ENCODE measurements at regions not wholly inside any gene's neighbourhood (a gene's known extent, or its start where the extent isn't known, plus 50 kb on each side); places are given as distances from the start of the nearest gene placed in this dataset.

GRCh38 chr13:63554157-63554556 lies 2138.5 kb upstream of the PCDH20 start:
- Histone ChIP-seq H3K4me3 (ENCODE audit: low read length) (no peak overlapping the region), H3K9me3 (ENCODE audit: insufficient read depth, low read depth, low read length) (no peaks in the 10 kb centered on the region)

GRCh38 chr13:63551731-63552130 lies 2136.1 kb upstream of the PCDH20 start:
- no peaks in the 10 kb centered on the region for H3K27me3 ChIP-seq (ENCODE audit: insufficient read depth, low read length)
- H3K36me3 ChIP-seq (ENCODE audit: insufficient read depth, low read depth, low read length), result no peaks in the 10 kb centered on the region
- no peaks in the 10 kb centered on the region for H3K9me3 ChIP-seq (ENCODE audit: insufficient read depth, low read depth, low read length)
- no peak overlapping the region for H3K27ac ChIP-seq (ENCODE audit: low read length)
- H3K4me3 ChIP-seq (ENCODE audit: low read length), result no peak overlapping the region
- H3K9ac ChIP-seq (ENCODE audit: low read depth, low read length), result no peak overlapping the region
- no peaks in the 10 kb centered on the region for H3K4me1 ChIP-seq (ENCODE audit: insufficient read depth, low read length)

More at GRCh38 chr13:63554157-63554556, 2138.5 kb upstream of the PCDH20 start:
- Histone ChIP-seq H3K4me1 (ENCODE audit: insufficient read depth, low read length) (no peaks in the 10 kb centered on the region), H3K27ac (ENCODE audit: low read length) (no peak overlapping the region), H3K9ac (ENCODE audit: low read depth, low read length) (no peak overlapping the region), H3K27me3 (ENCODE audit: insufficient read depth, low read length) (no peaks in the 10 kb centered on the region), H3K36me3 (ENCODE audit: insufficient read depth, low read depth, low read length) (no peaks in the 10 kb centered on the region)

DNA sequence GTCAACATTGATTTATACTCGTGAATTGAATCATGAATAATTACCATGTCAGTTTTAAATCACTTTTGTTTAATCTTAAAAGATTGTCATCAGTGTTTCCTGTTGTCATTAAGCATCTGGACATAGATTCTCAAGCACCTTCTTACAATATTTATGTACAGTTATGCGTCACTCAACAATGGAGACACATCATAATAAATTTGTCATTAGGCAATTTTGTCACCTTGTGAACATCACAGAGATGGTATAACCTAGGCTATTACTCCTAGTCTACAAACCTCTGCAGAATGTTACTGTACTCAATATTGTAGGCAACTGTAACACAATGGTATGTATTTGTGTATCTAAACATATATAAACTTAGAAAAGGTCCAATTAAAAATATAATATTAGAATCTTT lies 2130.9 kb upstream of the PCDH20 start:
- H3K36me3 ChIP-seq (ENCODE audit: insufficient read depth, low read depth, low read length), result no peaks in the 10 kb centered on the region
- H3K4me1 ChIP-seq (ENCODE audit: insufficient read depth, low read length), result no peaks in the 10 kb centered on the region; the same call in 1 of the 2 replicates
- no peak overlapping the region for H3K27ac ChIP-seq (ENCODE audit: low read length)
- no peak overlapping the region for H3K4me3 ChIP-seq (ENCODE audit: low read length)
- H3K9ac ChIP-seq (ENCODE audit: low read depth, low read length), result no peak overlapping the region
- H3K27me3 ChIP-seq (ENCODE audit: insufficient read depth, low read length), result peaks cover 24% of the 10 kb centered on the region
- H3K9me3 ChIP-seq (ENCODE audit: insufficient read depth, low read depth, low read length), result no peaks in the 10 kb centered on the region

DNA sequence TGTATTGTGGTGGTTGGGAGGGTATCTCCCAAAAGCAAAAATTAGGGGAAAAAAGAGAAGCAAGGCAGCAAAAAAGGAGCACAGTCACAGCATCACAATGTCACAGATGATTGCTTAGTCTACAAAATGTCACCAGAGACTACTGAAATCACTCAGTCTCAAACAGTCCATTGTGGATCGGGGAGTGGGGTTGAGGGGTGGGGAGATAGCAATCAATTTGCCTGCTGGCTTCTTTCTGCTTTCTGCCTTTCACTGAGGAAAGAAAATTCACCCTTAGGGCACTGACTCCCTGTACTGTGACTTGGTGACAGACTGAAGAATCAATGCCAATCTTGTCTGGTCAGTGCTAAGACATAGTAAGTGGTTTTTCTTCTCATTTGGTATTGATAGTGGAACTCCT lies 2127.1 kb upstream of the PCDH20 start:
- Histone ChIP-seq H3K27ac (ENCODE audit: low read length) (no peak overlapping the region), H3K4me1 (ENCODE audit: insufficient read depth, low read length) (peaks cover 4% of the 10 kb centered on the region; the same call in 1 of the 2 replicates), H3K9me3 (ENCODE audit: insufficient read depth, low read depth, low read length) (no peaks in the 10 kb centered on the region), H3K9ac (ENCODE audit: low read depth, low read length) (no peak overlapping the region), H3K36me3 (ENCODE audit: insufficient read depth, low read depth, low read length) (no peaks in the 10 kb centered on the region), H3K4me3 (ENCODE audit: low read length) (no peak overlapping the region), H3K27me3 (ENCODE audit: insufficient read depth, low read length) (peaks cover 45% of the 10 kb centered on the region)

- peaks cover 45% of the 10 kb centered on the region for H3K27me3 ChIP-seq (ENCODE audit: insufficient read depth, low read length)
Measured at GRCh38 chr13:63541336-63541735, 2125.7 kb upstream of the PCDH20 start.

GRCh38 chr13:63540061-63540460 lies 2124.4 kb upstream of the PCDH20 start:
- Histone ChIP-seq H3K9me3 (ENCODE audit: insufficient read depth, low read depth, low read length) (no peaks in the 10 kb centered on the region), H3K4me1 (ENCODE audit: insufficient read depth, low read length) (peaks cover 4% of the 10 kb centered on the region; the same call in 1 of the 2 replicates), H3K27me3 (ENCODE audit: insufficient read depth, low read length) (peaks cover 45% of the 10 kb centered on the region), H3K36me3 (ENCODE audit: insufficient read depth, low read depth, low read length) (no peaks in the 10 kb centered on the region), H3K27ac (ENCODE audit: low read length) (no peak overlapping the region), H3K4me3 (ENCODE audit: low read length) (no peak overlapping the region), H3K9ac (ENCODE audit: low read depth, low read length) (no peak overlapping the region)

More at GRCh38 chr13:63541336-63541735, 2125.7 kb upstream of the PCDH20 start:
- no peaks in the 10 kb centered on the region for H3K36me3 ChIP-seq (ENCODE audit: insufficient read depth, low read depth, low read length)
- H3K4me1 ChIP-seq (ENCODE audit: insufficient read depth, low read length), result peaks cover 4% of the 10 kb centered on the region; the same call in 1 of the 2 replicates
- no peaks in the 10 kb centered on the region for H3K9me3 ChIP-seq (ENCODE audit: insufficient read depth, low read depth, low read length)
- no peak overlapping the region for H3K4me3 ChIP-seq (ENCODE audit: low read length)
- no peak overlapping the region for H3K9ac ChIP-seq (ENCODE audit: low read depth, low read length)
- H3K27ac ChIP-seq (ENCODE audit: low read length), result no peak overlapping the region

- no peaks in the 10 kb centered on the region for H3K9me3 ChIP-seq (ENCODE audit: insufficient read depth, low read depth, low read length)
- no peak overlapping the region for H3K27ac ChIP-seq (ENCODE audit: low read length)
- no peaks in the 10 kb centered on the region for H3K4me1 ChIP-seq (ENCODE audit: insufficient read depth, low read length)
- H3K27me3 ChIP-seq (ENCODE audit: insufficient read depth, low read length), result no peaks in the 10 kb centered on the region
- H3K9ac ChIP-seq (ENCODE audit: low read depth, low read length), result no peak overlapping the region
- H3K4me3 ChIP-seq (ENCODE audit: low read length), result no peak overlapping the region
- no peaks in the 10 kb centered on the region for H3K36me3 ChIP-seq (ENCODE audit: insufficient read depth, low read depth, low read length)
Measured at GRCh38 chr13:63517371-63517770, 2101.7 kb upstream of the PCDH20 start.

DNA sequence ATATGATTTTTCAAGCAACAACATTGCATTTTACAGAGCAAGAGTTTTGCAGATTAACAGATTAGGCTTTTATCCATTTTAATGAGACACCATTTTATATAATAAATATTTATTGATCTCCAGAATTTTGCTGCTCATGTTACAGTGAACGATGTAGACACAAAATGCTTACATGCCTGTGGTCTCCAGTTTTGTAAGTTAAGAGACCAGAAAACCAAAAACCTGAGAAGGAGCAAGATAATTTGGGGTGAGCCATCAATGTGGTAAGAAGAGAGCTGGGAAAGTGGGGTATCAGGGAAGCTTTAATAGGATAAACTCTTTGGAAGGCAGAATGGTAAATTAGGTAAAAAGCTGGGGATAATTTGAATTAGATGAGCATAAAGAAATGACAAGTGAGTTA lies 2100.5 kb upstream of the PCDH20 start:
- no peaks in the 10 kb centered on the region for H3K27me3 ChIP-seq (ENCODE audit: insufficient read depth, low read length)
- no peaks in the 10 kb centered on the region for H3K36me3 ChIP-seq (ENCODE audit: insufficient read depth, low read depth, low read length)
- H3K4me1 ChIP-seq (ENCODE audit: insufficient read depth, low read length), result no peaks in the 10 kb centered on the region
- no peak overlapping the region for H3K9ac ChIP-seq (ENCODE audit: low read depth, low read length)
- H3K9me3 ChIP-seq (ENCODE audit: insufficient read depth, low read depth, low read length), result no peaks in the 10 kb centered on the region
- no peak overlapping the region for H3K4me3 ChIP-seq (ENCODE audit: low read length)
- no peak overlapping the region for H3K27ac ChIP-seq (ENCODE audit: low read length)

DNA sequence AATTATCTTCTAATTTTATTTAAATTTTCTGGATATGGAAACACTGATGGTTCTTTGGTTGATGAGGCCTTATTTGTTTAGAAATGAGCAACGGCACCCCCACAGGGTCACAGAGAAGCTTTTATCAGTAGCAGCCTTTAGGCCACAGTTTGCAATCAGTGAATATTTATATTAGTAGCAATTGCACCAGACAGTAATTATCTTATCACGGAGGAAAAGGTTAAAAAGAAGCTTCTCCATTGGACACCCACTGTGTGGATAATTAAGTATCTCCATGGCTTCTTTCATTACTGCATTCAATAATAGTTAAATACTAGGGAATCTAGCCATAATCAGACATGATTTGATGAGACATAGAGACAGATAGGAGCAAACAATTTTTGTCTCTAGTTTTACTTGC lies 2099.2 kb upstream of the PCDH20 start:
- no peak overlapping the region for H3K9ac ChIP-seq (ENCODE audit: low read depth, low read length)
- H3K9me3 ChIP-seq (ENCODE audit: insufficient read depth, low read depth, low read length), result no peaks in the 10 kb centered on the region
- H3K4me1 ChIP-seq (ENCODE audit: insufficient read depth, low read length), result no peaks in the 10 kb centered on the region
- no peaks in the 10 kb centered on the region for H3K27me3 ChIP-seq (ENCODE audit: insufficient read depth, low read length)
- no peak overlapping the region for H3K4me3 ChIP-seq (ENCODE audit: low read length)
- H3K36me3 ChIP-seq (ENCODE audit: insufficient read depth, low read depth, low read length), result no peaks in the 10 kb centered on the region
- no peak overlapping the region for H3K27ac ChIP-seq (ENCODE audit: low read length)

DNA sequence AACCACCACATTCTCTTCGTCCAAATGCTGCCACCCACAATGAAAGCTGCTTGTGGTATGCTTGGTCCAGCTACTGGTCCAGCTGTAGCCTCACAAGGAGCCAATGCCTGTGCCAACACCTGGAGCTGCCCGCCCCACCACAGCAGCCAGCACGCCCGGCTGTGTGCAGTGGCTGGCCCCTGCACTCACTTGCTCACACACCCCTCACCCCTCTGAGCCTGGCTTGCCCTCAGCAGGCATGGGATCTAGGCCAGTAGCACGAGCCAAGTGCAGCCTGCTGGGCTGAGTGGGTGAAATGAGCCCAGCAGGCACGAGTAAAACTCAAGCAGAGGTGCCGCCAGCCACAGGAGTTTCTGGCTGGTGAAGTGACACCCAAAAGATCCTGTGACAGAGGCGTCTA lies 2096.4 kb upstream of the PCDH20 start:
- Histone ChIP-seq H3K9ac (ENCODE audit: low read depth, low read length) (no peak overlapping the region), H3K27me3 (ENCODE audit: insufficient read depth, low read length) (no peaks in the 10 kb centered on the region), H3K36me3 (ENCODE audit: insufficient read depth, low read depth, low read length) (no peaks in the 10 kb centered on the region), H3K9me3 (ENCODE audit: insufficient read depth, low read depth, low read length) (no peaks in the 10 kb centered on the region), H3K4me1 (ENCODE audit: insufficient read depth, low read length) (no peaks in the 10 kb centered on the region), H3K27ac (ENCODE audit: low read length) (no peak overlapping the region), H3K4me3 (ENCODE audit: low read length) (no peak overlapping the region)

DNA sequence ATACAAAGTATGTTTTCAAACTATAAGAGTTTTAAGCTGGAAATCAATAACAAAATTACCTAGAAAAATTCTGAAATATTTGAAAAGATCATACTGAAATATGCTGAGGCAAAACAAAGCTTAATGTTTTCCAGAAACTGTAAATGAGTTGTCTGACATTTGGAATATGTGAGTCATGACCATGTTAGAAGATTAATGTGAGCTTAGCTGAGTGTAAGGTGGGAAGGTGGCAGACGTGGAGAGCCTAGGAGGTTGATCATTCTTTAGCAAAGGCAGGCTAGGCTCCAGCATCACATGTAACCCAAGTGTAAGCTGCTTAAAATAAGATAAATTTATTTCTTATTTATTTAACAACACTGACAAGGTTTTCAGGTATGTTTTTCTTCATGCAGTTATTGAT lies 2086.1 kb upstream of the PCDH20 start:
- Histone ChIP-seq H3K9ac (ENCODE audit: low read depth, low read length) (no peak overlapping the region), H3K27ac (ENCODE audit: low read length) (no peak overlapping the region), H3K4me3 (ENCODE audit: low read length) (no peak overlapping the region), H3K4me1 (ENCODE audit: insufficient read depth, low read length) (no peaks in the 10 kb centered on the region), H3K27me3 (ENCODE audit: insufficient read depth, low read length) (no peaks in the 10 kb centered on the region), H3K36me3 (ENCODE audit: insufficient read depth, low read depth, low read length) (no peaks in the 10 kb centered on the region), H3K9me3 (ENCODE audit: insufficient read depth, low read depth, low read length) (no peaks in the 10 kb centered on the region)

- H3K9ac ChIP-seq (ENCODE audit: low read depth, low read length), result no peak overlapping the region
- no peaks in the 10 kb centered on the region for H3K9me3 ChIP-seq (ENCODE audit: insufficient read depth, low read depth, low read length)
- no peaks in the 10 kb centered on the region for H3K36me3 ChIP-seq (ENCODE audit: insufficient read depth, low read depth, low read length)
- H3K4me1 ChIP-seq (ENCODE audit: insufficient read depth, low read length), result no peaks in the 10 kb centered on the region
- H3K27me3 ChIP-seq (ENCODE audit: insufficient read depth, low read length), result no peaks in the 10 kb centered on the region
- H3K4me3 ChIP-seq (ENCODE audit: low read length), result no peak overlapping the region
- H3K27ac ChIP-seq (ENCODE audit: low read length), result no peak overlapping the region
Measured at GRCh38 chr13:63497601-63498000, 2082.0 kb upstream of the PCDH20 start.

DNA sequence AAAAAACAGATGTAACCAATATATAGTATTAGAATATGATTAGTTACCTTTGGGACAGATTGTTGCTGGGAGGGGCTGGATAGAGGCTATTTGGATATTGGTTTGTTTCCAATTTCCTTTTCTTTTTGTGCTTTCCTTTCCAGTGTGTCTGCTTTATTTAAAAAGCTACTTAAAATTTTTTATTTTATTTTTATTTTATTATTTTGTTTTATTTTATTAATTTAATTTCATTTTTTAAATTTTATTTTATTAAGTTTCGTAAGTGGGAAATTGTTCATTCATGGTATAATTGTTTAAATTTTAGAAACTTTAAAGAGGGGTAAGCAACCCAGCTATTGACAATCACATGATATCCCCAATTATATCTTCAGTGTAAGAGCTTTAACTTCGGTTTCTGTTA lies 2077.0 kb upstream of the PCDH20 start:
- Histone ChIP-seq H3K27me3 (ENCODE audit: insufficient read depth, low read length) (no peaks in the 10 kb centered on the region), H3K36me3 (ENCODE audit: insufficient read depth, low read depth, low read length) (no peaks in the 10 kb centered on the region), H3K9ac (ENCODE audit: low read depth, low read length) (no peak overlapping the region), H3K4me3 (ENCODE audit: low read length) (no peak overlapping the region), H3K4me1 (ENCODE audit: insufficient read depth, low read length) (no peaks in the 10 kb centered on the region), H3K9me3 (ENCODE audit: insufficient read depth, low read depth, low read length) (no peaks in the 10 kb centered on the region), H3K27ac (ENCODE audit: low read length) (no peak overlapping the region)
